ENCODE measurements at regions not wholly inside any gene's neighbourhood (a gene's known extent, or its start where the extent isn't known, plus 50 kb on each side); places are given as distances from the start of the nearest gene placed in this dataset.
"Not testable (repeated sequence)": the region's sequence is repeated elsewhere in the genome, so short reads cannot be mapped to it uniquely, and the experiment has no call there.

DNA sequence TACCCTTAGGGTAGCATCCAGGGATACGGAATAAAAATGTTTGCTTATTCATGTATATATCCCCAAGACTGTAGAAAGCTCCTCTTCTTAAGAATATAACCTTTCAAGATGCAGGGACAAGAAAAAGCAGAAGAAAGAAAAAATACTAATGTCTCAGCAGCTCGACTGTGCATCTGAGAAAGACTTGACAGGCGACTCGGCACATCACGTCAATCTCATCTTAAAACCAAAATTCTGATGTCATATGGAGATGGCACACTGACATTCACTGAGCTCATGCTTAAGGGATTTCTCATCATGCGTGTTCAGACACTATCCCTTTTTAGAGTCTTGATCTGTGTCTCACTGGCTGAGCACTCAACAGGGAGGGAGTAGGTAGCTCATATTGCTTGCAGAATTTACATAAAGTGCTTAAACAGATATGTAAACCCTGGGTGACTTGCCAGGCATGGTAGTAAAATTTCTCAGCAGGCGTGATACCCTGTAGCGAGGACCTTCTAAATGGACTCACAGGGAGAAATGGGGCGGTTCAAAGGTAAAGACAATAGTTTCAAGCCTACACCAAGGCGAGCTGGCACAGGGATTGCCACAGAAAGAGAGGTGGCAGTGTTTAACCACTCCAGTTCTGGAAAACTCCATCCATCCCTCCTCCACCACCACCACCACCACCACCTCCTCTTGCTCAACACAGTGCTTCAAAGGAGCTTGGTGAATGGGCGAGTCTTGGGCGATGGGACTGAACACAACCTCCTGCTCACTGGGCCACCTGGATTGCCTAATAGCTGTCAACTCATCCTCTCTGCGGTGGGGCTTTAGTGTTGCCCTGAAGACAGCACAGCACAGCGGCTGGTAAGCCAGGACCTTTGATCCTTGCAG, 330.5 kb downstream of the TFAP2A start:
- DNase-seq = no peak
- Mint-ChIP-seq H3K9me3 (no peaks in the 10 kb centered on the region), H3K27me3 (no peaks in the 10 kb centered on the region), H3K4me3 (no peak overlapping the region), H3K36me3 (ENCODE audit: low read depth) (no peaks in the 10 kb centered on the region), H3K4me1 (no peaks in the 10 kb centered on the region), H3K27ac (no peak overlapping the region)
- CTCF ChIA-PET = interaction anchor here (0.6 kb wide), 1 partner anchor 323 kb away, joined by 3 read pairs; no protein-coding TSS in a partner anchor
- POLR2A ChIA-PET = interaction anchor here (0.6 kb wide), 1 partner anchor 64 kb away, joined by 3 read pairs; no protein-coding TSS in a partner anchor

DNA sequence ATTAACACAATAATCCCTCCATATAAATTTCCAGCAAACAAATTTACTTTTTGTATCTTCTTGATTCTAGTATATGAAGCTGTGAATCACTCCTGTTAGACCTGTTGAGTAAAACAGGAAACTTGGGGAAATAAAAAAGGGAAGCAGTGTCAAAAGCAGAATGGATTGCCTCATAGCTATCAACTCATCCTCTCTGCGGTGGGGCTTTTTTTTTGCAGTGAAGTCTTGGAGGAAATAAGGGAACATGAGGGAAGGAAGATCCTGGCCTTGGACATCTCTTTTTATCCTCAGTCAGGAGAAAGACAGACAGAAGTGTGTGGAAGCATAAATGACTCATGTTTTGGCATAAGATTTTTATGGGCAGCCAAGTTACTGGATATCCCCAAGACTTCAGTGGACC, 332.5 kb downstream of the TFAP2A start:
- Mint-ChIP-seq H3K27ac (no peak overlapping the region), H3K4me3 (no peak overlapping the region), H3K27me3 (no peaks in the 10 kb centered on the region), H3K9me3 (no peaks in the 10 kb centered on the region), H3K36me3 (ENCODE audit: low read depth) (no peaks in the 10 kb centered on the region), H3K4me1 (no peaks in the 10 kb centered on the region)
- POLR2A ChIA-PET = no interaction called here
- CTCF ChIA-PET = interaction anchor here (1.0 kb wide), 1 partner anchor 9 kb away, joined by 3 read pairs; no protein-coding TSS in a partner anchor
- no peak for DNase-seq

DNA sequence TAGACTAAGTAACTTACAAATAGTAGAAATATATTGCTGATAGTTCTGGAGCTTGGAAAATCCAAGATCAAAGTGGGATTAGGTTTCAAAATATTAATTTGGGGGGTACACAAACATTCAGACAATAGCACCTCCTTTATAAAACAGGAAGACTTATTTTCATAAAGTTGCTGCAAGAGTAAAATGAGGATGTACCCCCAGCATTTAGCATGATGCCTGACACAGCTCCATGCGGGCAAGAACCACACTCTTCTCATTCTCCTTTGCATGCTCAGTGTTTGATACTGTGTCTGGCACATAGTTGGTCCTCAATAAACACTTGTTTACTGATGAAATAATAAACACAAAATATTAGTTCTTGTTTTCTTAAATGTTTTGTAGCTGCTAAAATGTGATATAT, 332.9 kb downstream of the TFAP2A start:
- CTCF ChIA-PET = no interaction called here
- H3K9me3 Mint-ChIP-seq = no peaks in the 10 kb centered on the region
- POLR2A ChIA-PET = no interaction called here

DNA sequence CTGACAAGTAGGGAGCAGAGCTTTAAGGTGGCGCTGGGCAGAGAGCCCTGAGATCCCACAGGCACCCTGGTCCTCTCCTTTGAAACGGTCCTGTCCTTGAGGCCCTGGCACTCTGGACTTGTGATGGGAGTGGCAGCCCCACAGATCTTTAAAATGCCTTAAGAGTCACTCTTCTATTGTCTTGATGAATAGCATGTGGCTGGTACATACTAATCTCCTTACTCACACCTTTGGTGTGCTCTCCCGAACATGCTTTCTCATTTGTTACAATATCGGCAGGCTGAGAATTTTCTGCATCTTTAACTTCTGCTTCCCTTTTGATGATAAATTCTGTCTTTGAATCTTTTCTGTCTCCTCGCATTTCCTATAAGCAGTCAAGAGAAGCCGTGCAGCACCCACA, 333.8 kb downstream of the TFAP2A start:
- DNase-seq = no peak
- Mint-ChIP-seq H3K36me3 (ENCODE audit: low read depth) (no peaks in the 10 kb centered on the region), H3K27me3 (no peaks in the 10 kb centered on the region), H3K27ac (no peak overlapping the region), H3K4me1 (no peaks in the 10 kb centered on the region), H3K4me3 (no peak overlapping the region), H3K9me3 (no peaks in the 10 kb centered on the region)
- POLR2A ChIA-PET = no interaction called here
- CTCF ChIA-PET = no interaction called here

More for the DNA sequence above, 332.9 kb downstream of the TFAP2A start:
- Mint-ChIP-seq H3K4me1 (no peaks in the 10 kb centered on the region), H3K27me3 (no peaks in the 10 kb centered on the region), H3K4me3 (no peak overlapping the region), H3K27ac (no peak overlapping the region), H3K36me3 (ENCODE audit: low read depth) (no peaks in the 10 kb centered on the region)
- DNase-seq = no peak

DNA sequence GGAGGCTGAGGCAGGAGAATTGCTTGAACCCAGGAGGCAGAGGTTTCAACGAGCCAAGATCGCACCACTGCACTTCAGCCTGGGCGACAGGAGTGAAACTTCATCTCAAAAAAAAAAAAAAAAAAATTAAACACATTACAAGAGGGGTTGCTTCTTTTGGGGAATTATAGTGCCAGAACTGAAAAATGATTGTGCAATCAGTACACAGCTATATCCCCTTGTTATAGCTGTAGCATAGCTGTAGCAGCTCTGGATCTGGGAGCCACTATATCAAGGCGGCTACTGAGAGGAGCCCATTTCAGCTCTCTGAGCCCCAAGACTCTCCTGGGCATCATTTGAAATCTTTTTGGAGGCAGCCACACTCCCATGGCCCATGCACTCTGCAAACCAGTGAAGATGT, 334.3 kb downstream of the TFAP2A start:
- POLR2A ChIA-PET = no interaction called here
- H3K27me3 Mint-ChIP-seq = no peaks in the 10 kb centered on the region
- CTCF ChIA-PET = no interaction called here
- no peak overlapping the region for H3K27ac Mint-ChIP-seq
- no peak overlapping the region for H3K4me3 Mint-ChIP-seq
- H3K9me3 Mint-ChIP-seq = peaks cover 2% of the 10 kb centered on the region
- no peak for DNase-seq
- H3K36me3 Mint-ChIP-seq (ENCODE audit: low read depth) = no peaks in the 10 kb centered on the region
- no peaks in the 10 kb centered on the region for H3K4me1 Mint-ChIP-seq

DNA sequence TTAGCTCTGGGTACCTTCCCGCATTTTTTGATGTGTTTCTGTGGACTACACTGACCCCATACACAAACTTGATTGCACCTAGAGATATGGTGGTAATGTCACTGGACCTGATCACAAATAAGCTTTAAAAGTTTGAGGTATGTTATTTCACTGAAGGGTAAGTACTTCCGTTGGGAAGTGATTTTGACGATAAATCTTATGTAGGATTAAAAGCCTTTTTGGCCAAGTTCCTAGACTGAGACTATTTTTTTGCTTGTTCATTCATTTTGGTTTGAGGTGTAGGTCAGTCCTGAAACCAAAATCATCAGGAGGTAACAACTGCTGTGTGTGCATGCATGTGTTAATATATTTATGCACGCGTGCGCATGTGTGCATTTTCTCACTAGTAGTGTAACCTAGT, 336.3 kb downstream of the TFAP2A start:
- Mint-ChIP-seq H3K4me3 (no peak overlapping the region), H3K27me3 (no peaks in the 10 kb centered on the region), H3K27ac (no peak overlapping the region), H3K36me3 (ENCODE audit: low read depth) (no peaks in the 10 kb centered on the region), H3K4me1 (no peaks in the 10 kb centered on the region), H3K9me3 (peaks cover 4% of the 10 kb centered on the region)
- CTCF ChIA-PET = no interaction called here
- no peak for DNase-seq
- POLR2A ChIA-PET = no interaction called here

DNA sequence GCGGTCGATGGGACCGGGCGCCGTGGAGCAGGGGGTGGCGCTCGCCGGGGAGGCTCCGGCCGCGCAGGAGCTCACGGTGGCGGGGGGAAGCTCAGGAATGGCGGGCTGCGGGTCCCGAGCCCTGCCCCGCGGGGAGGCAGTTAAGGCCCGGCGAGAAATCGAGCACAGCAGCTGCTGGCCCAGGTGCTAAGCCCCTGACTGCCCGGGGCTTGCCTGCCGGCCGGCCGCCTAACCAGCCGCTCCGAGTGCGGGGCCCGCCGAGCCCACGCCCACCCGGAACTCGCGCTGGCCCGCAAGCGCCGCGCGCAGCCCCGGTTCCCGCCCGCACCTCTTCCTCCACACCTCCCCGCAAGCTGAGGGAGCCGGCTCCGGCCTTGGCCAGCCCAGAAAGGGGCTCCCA, 340.1 kb downstream of the TFAP2A start:
- H3K4me3 Mint-ChIP-seq; POLR2A ChIA-PET; CTCF ChIA-PET; H3K9me3 Mint-ChIP-seq; DNase-seq; H3K27ac Mint-ChIP-seq; H3K27me3 Mint-ChIP-seq; H3K36me3 Mint-ChIP-seq (ENCODE audit: low read depth); H3K4me1 Mint-ChIP-seq: not testable (repeated sequence)

DNA sequence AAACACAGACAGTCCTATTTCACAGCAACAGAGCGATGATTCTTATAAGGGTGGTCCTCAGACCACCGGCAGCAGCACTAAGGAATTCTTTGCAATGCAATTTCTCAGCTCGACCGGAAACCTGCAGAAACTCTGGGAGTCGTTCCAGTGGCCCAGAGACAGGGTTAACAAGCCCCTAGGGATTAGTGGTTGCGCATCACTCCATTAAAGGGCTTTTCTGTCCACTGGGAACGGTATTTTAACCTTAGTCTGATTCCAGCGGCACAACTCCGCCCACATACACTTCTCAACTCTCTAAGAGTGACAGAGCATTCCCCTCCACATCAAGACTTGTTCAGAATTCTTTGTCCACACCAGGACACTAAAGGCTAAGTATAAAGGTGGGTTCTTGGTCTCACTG, 341.5 kb downstream of the TFAP2A start:
- Mint-ChIP-seq H3K4me3 (no peak overlapping the region), H3K36me3 (ENCODE audit: low read depth) (no peaks in the 10 kb centered on the region)
- CTCF ChIA-PET = interaction anchor here (0.6 kb wide), 1 partner anchor 10 kb away, joined by 3 read pairs; no protein-coding TSS in a partner anchor

DNA sequence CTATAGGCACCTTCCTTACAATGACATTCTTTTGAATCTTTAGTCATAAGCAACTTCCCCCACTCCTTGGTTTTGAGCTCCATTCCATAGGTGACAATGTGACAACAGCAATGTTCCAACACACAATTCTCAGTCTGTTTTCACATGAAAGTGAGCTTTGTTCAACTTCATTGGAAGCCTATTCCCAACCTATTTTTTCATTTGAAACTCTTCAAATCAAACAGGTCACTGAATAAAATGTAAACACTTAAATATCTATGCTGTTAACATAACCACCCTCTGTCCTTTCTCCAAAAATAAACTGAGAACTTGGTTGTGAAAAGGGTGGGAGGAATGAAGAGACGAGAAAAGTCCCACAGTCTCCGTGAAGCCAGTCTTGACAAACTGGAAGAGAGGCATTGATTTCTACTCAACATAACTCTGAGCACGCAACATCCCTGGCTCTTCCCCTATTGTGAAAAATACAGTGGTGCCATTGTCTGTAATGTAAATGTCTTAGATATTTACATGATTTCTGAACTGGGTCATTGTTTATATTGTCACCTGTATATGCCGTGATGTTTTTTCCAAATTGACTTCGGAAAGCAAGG, 343.1 kb downstream of the TFAP2A start:
- no peak for DNase-seq
- Mint-ChIP-seq H3K4me3 (no peak overlapping the region), H3K27ac (no peak overlapping the region), H3K27me3 (no peaks in the 10 kb centered on the region), H3K36me3 (ENCODE audit: low read depth) (no peaks in the 10 kb centered on the region), H3K4me1 (no peaks in the 10 kb centered on the region), H3K9me3 (peaks cover 4% of the 10 kb centered on the region)
- CTCF ChIA-PET = no interaction called here
- POLR2A ChIA-PET = no interaction called here

More for the DNA sequence above, 341.5 kb downstream of the TFAP2A start:
- Mint-ChIP-seq H3K9me3 (peaks cover 4% of the 10 kb centered on the region), H3K27me3 (no peaks in the 10 kb centered on the region), H3K27ac (no peak overlapping the region), H3K4me1 (no peaks in the 10 kb centered on the region)
- POLR2A ChIA-PET = no interaction called here
- DNase-seq = no peak

DNA sequence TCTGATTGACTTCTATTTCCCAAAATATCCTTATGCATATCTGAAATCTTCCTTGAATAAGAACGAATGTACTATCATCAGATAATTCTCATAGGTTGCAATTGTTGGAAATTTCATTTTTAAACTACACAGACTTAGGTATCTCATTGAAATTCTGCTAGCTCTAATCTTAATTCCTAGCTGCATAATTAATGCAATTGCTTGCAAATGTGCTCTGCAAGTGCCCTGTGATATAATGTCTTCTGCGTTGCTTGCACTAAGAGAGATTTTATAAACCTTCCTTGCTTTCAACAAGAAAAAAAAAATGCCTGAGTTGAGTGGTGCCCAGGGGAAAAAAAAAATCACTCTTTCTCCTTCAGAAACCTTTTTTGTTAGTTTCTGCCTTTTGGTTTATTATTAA, 354.9 kb downstream of the TFAP2A start:
- DNase-seq = no peak

DNA sequence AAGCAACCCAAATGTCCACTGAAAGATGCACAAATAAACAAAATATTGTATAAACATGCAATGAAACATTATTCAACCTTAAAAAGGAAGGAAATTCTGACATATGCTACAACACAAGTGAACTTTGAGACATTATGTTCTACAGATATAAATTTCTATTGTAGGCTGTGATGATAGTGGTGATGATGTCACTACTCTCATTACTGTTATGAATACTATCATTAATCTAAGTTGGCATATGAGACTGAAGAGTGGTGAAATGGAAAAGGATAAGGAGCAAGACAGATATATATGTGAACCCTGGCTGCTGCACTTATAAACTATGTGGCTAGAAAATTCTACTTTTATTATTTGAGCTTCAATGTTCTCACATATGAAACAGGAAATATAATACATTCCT, 360.2 kb downstream of the TFAP2A start:
- H3K4me1 Mint-ChIP-seq = no peaks in the 10 kb centered on the region
- no peaks in the 10 kb centered on the region for H3K9me3 Mint-ChIP-seq
- ChIA-PET POLR2A (no interaction called here), CTCF (no interaction called here)
- H3K36me3 Mint-ChIP-seq (ENCODE audit: low read depth) = no peaks in the 10 kb centered on the region
- H3K27ac Mint-ChIP-seq = no peak overlapping the region
- H3K4me3 Mint-ChIP-seq = no peak overlapping the region
- no peak for DNase-seq
- no peaks in the 10 kb centered on the region for H3K27me3 Mint-ChIP-seq

More for the DNA sequence above, 354.9 kb downstream of the TFAP2A start:
- POLR2A ChIA-PET = no interaction called here
- no peaks in the 10 kb centered on the region for H3K4me1 Mint-ChIP-seq
- no peaks in the 10 kb centered on the region for H3K9me3 Mint-ChIP-seq
- CTCF ChIA-PET = no interaction called here
- H3K36me3 Mint-ChIP-seq (ENCODE audit: low read depth) = no peaks in the 10 kb centered on the region
- no peaks in the 10 kb centered on the region for H3K27me3 Mint-ChIP-seq
- no peak overlapping the region for H3K4me3 Mint-ChIP-seq
- no peak overlapping the region for H3K27ac Mint-ChIP-seq

DNA sequence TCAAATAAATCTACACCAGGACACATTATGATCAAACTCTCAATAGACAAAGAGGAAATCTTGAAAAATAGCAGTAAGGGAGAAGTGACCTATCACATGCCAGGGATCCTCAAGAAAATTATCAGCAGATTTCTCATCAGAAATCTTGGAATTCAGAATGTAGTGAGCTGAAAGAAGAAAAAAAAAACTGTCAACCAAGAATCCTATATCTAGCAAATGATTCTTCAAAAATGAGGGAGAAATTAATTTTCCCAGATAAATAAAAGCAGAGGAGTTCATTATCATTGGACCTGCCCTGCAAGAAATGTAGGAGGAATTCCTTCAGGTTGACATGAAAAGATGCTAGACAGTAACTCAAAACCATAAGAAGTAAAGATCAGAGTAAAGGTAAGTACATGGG, 363.6 kb downstream of the TFAP2A start:
- no peaks in the 10 kb centered on the region for H3K27me3 Mint-ChIP-seq
- no peaks in the 10 kb centered on the region for H3K36me3 Mint-ChIP-seq (ENCODE audit: low read depth)
- H3K4me3 Mint-ChIP-seq = no peak overlapping the region
- ChIA-PET CTCF (no interaction called here), POLR2A (no interaction called here)
- no peaks in the 10 kb centered on the region for H3K4me1 Mint-ChIP-seq
- no peaks in the 10 kb centered on the region for H3K9me3 Mint-ChIP-seq
- H3K27ac Mint-ChIP-seq = no peak overlapping the region
- no peak for DNase-seq

DNA sequence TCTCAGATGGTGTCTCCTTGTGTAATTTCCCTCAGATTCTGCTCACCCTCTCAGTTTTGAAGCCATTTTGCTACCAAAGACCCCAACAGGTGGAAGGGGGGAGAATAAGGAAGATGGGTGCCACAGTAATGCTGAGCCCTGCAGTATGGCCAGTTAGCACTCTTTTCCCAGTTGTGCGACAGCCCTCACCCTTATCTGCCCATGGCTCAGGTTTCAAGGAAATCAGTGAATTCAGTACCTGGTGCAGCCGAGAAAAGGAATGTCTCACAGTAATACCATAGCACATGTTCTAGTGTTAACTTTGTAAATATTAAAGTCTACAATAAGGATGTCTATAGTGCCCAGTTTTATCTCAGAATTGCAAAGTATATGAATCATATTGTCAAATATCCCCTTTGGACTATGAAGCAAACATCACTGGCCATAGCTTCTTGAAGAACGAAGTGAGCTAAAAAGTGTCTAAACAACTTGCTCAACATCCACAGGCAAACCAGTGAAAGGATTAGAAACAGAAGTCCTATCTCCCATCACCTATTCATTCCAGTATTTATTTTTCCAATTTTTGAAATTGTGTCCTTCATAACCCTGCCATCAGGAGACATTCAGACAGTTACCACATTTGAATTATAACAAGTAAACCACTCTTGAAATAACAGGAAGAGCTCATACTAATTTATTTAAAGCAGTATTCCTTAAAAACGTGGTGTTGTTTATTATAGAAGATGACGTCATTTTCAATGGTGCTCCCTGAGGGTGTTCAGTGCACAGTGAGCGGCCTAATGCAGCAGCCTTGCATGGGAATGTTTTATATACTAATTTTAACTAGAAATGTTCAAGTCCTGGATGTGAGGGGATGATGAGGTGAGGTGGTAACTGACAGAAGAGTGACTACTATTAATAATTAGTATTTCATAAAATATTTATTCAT, 366.2 kb downstream of the TFAP2A start:
- DNase-seq = no peak
- H3K4me1 Mint-ChIP-seq = no peaks in the 10 kb centered on the region
- H3K27ac Mint-ChIP-seq = no peak overlapping the region
- no peak overlapping the region for H3K4me3 Mint-ChIP-seq
- H3K27me3 Mint-ChIP-seq = no peaks in the 10 kb centered on the region
- no peaks in the 10 kb centered on the region for H3K9me3 Mint-ChIP-seq
- ChIA-PET CTCF (no interaction called here), POLR2A (no interaction called here)
- no peaks in the 10 kb centered on the region for H3K36me3 Mint-ChIP-seq (ENCODE audit: low read depth)

Data from activated CD4-positive, alpha-beta T cell treated with anti-CD3 and anti-CD28 coated beads, Interleukin-2, amount 10 ng/mL, durations not matched to agents 7 days and 5 days (primary cell).